Stimulated activated CD4-positive, alpha-beta T cell treated with anti-CD3 and anti-CD28 coated beads, Interleukin-15, amount 100 ng/mL, for 24 hours (primary cell): ENCODE measurements at regions not wholly inside any gene's neighbourhood (a gene's known extent, or its start where the extent isn't known, plus 50 kb on each side); places are given as distances from the start of the nearest gene placed in this dataset.

ENCODE experiments used
- DNase-seq: peaks from one replicate; pipeline ENCODE4 v3.0.0-alpha.2; 2020

DNA sequence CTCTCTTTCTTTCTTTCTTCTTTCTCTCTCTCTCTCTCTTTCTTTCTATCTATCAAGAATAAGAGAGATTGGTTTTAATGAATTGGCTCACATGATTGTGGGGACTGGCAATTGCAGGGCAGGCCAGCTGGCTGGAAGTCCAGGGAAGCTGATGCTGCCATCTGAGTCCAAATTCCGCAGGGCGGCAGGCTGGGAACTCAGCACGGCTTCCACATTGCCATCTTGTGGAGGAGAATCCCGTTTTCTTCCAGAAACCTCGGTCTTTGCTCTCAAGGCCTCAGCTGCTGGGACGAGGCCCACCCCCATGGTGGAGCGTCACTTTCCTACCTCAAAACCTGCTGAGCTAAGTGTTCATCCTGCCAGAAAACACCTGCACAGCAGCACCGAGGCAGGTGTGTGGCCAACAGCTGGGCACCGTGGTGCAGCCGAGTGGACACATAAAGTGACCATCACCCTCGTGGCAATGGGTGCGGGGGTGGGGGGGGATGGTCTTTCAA lies 58.8 kb upstream of the SLCO4A1 start:
- no peak for DNase-seq

DNA sequence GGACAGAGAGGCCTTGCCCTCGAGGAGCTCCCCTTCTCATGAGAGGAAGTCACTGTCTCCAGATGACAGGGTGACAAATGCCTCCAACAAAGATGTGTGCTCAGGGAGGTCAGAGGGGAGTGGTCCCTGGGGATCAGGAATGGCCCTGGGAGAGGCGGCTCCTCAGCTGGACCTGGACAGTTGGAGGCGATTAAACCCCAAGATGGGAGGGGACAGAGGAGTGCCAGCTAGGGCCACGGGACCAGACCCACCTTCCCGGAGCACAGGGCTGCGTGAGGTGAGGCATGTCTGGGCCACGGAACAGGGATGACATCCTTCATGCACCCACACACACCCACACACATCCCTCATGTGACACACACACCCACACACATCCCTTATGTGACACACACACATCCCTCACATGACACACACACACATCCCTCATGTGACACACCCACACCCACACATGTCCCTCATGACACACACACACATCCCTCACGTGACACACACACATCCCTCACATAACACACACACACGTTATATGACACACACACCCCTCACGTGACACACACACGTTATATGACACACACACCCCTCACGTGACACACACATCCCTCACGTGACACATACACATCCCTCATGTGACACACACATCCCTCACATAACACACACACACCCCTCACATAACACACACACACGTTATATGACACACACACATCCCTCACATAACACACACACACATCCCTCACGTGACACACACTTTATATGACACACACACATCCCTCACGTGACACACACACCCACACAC lies 57.4 kb upstream of the SLCO4A1 start:
- DNase-seq, result no peak

GRCh38 chr20:62585461-62585970 lies 56.8 kb upstream of the SLCO4A1 start:
- DNase-seq, result no peak

- DNase-seq, result no peak
These were observed 55.5 kb upstream of the SLCO4A1 start for GRCh38 chr20:62586799-62587198.

DNA sequence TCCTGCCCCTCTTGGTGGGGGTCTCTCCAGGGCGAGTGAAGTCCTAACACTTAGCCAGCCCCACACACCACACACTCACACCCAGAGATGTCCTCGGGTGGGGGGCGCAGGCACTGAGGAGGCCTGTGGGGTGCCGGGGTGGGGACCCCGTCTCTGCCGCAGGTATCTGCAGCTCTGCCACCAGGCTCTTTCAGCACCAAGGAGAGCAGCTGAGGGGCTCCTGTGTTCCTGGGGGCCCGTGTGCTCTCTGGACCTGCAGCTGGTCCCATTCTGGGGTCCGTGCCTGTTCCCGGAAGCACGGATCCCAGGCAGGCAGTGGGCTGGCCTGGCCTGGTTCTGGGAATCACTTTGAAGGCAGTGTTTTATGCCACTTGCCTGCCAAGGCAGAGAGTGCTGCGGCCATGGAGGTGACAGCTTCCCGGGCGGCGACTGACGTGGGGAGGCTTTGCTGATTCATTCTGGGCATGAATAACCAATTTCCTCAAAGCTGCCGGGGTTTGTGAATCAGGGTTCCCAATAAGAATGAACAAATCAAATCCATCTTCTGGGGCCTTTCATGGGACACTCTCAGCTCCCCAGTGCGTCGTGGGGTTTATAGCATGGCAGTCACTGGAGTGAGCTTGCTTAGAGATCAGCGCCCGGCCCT lies 54.4 kb upstream of the SLCO4A1 start:
- DNase-seq, result peak; percentile 25

GRCh38 chr20:62588458-62589149 lies 53.7 kb upstream of the SLCO4A1 start:
- DNase-seq, result no peak

GRCh38 chr20:62589150-62589498 lies 53.2 kb upstream of the SLCO4A1 start:
- no peak for DNase-seq

GRCh38 chr20:62589720-62590119 lies 52.6 kb upstream of the SLCO4A1 start:
- no peak for DNase-seq

DNA sequence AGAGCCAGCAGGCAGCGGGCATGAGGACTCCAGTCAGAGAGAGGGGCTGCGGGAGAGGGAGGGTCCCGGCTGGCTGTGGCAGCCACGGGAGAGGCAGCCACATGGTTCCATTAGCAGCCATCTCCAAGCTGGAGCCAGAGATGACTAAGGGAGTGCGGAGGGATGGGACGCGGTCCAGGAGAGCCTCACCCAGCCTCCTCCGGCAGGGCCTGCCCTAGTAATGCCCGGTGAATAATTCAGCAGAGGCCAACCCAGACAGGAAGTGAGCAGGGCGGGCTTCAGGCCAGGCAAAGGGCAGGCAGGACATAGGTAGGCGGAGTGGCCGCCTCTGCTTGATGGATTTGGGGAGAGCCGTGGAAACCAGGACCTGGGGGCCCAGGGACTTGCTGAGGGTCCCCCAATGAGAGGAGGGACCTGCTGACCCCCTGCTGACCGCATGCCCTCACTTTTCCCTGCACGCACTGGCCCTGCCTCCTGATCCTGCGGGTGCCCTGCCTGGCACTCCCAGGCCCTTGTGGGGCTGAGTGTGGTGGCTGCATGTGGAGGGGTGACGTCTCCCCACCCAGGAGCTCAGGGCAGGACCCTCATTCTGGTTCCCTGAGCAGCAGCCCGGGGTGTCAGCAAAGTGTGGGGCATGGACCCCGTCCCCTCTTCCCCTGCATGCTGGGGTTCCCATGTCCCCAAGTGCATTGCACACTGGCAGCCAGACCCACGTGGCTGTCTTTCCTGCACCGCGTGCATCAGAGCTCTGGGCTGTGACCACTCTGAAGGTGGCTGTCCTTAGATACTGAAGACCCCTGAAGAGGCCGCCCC lies 51.8 kb upstream of the SLCO4A1 start:
- DNase-seq, result no peak

- no peak for DNase-seq
These were observed 51.2 kb upstream of the SLCO4A1 start for GRCh38 chr20:62591122-62591468.

GRCh38 chr20:62591591-62591990 lies 50.7 kb upstream of the SLCO4A1 start:
- DNase-seq, result no peak
